ENCODE measurements at regions not wholly inside any gene's neighbourhood (a gene's known extent, or its start where the extent isn't known, plus 50 kb on each side); places are given as distances from the start of the nearest gene placed in this dataset.
"Not testable (repeated sequence)": the region's sequence is repeated elsewhere in the genome, so short reads cannot be mapped to it uniquely, and the experiment has no call there.

DNA sequence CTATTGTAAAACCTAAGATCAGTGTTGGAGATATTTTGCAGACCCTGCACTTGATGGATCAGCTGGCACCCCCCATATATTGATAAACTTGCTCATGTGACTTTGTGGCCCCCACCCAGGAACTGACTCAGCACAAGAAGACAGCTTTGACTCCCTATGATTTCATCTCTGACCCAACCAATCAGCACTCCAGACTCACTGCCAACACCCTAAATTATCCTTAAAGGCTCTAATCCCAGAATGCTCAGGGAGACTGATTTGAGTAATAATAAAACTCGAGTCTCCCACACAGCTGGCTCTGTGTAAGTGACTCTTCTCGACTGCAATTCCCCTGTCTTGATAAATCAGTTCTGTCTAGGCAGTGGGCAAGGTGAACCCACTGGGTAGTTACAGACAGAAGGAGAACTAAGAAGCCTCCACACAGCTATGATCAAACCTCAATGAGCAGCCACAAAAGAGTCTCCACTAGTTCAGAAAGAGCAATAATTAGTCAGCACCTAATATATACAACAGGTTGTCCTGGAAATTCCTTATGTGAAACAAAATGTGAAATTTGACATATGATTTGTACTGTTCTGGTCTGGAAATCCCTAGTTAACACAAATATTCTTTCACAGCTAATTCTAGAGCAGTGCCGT lies 52.2 kb downstream of the ACTL7B start:
- DNase-seq (ENCODE audit: low spot score), result no peak

DNA sequence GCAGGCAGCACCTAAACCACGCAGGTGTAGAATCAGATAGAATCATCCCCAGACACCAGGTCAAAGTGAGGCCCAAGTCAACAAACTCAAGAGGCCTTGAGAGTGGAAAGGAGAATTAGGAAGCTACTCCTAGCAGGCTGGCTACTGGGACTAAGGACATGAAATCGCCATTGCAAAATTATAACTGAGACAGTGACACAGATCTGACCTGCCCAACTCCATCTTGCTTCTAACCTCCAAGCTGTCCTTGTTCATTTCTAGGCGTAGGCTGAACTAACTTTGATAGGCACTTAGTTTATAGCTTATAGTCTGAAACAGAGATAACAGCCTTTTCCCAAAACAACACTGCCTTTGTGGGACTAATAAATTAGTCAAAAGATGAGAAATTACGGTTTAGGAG lies 52.8 kb downstream of the ACTL7B start:
- no peak for DNase-seq (ENCODE audit: low spot score)

DNA sequence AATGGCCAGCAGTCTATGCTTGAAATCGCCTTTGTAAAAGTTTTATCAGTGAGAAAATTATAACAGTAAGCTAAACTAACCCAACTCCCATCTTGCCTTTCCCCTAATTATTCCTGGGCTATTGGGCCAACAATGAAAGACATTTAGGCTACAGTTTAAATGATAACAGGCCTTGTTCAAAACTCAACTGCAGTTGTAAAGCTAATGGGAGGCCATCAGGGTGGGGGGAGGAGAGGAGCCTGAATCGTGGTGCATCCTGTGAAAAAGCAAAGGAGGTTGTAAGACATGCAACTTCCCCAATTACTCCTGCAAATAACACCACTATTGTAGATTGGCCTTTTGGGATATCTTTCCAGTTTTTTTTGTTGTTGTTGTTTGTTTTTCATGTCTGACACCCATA lies 53.8 kb downstream of the ACTL7B start:
- DNase-seq (ENCODE audit: low spot score), result no peak

DNA sequence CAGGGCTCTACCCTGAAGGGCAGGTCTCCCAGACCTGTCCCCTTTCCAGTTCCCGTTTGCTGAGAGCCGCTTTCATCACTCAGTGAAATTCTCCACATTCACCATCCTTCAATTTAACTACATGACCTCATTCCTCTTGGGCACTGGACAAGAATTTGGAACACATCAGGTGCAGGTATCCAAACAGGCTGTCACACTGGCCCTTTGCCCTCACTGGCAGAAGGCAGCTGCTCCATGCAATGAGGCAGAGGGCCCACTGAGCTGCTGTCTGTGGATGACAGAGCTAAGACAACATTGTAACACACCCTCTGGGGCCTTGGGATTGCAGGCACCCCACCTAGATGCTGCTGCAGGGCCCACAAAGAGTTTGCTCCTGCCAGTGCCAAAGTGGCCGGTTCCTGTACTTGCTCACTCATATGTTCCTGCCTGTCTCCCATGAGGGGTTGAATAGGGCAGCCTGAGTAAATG lies 55.1 kb downstream of the ACTL7B start:
- DNase-seq (ENCODE audit: low spot score), result no peak

DNA sequence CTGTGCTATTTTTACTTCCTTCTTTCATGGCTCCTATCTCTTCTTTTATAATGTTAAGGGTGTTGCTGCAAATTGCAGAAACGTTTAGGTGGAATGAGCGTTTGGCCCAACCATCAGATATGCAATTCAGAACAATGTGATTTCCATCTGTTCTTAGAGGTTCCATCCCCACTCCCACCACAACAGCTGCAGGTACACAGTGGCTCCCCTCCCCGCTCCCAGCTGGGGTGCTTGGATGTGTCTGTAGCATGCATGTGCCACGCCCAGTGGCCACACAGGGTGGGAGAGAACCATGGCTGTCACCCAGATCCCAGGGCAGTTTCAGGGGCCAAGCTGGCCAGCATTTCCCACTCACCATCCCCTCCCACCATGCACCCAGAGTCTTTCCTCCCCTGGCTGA lies 62.2 kb downstream of the ACTL7B start:
- DNase-seq (ENCODE audit: low spot score), result no peak

DNA sequence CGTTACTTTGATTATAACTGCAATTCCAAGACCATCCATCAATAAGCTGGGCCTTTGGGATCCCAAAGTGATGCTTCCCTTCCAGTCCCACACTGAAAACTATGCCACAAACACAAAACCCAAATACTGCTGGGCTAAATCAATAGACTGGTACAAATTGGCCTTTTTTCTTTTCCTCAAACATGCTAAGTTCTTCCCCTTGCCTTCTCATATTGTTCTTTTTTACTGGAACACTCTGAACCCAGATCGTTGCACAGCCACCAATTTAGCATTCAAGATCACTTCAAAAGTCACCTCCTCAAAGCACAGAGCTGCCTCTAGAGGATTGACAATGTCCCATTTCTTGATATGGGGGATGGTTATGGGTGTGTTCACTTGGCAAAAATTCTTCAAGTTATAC lies 66.0 kb downstream of the ACTL7B start:
- no peak for DNase-seq (ENCODE audit: low spot score)

DNA sequence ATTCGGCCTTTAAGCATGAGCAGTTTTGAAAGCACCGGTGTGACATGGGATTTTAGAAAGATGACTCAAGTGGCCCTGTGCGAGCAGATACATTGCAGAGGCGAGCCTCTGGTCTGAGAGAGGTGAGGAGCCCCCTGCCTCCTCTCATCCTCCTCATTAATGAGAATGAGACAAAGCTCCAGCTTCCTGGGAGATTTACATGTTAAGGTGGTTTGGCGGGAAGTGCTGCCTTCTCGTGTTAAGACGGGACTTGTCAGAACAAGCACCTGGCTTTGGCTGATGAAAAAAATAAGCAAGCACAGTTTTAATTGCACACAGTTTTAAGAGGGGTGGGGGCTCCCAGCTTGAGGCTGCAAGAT lies 68.1 kb downstream of the ACTL7B start:
- no peak for DNase-seq (ENCODE audit: low spot score)

DNA sequence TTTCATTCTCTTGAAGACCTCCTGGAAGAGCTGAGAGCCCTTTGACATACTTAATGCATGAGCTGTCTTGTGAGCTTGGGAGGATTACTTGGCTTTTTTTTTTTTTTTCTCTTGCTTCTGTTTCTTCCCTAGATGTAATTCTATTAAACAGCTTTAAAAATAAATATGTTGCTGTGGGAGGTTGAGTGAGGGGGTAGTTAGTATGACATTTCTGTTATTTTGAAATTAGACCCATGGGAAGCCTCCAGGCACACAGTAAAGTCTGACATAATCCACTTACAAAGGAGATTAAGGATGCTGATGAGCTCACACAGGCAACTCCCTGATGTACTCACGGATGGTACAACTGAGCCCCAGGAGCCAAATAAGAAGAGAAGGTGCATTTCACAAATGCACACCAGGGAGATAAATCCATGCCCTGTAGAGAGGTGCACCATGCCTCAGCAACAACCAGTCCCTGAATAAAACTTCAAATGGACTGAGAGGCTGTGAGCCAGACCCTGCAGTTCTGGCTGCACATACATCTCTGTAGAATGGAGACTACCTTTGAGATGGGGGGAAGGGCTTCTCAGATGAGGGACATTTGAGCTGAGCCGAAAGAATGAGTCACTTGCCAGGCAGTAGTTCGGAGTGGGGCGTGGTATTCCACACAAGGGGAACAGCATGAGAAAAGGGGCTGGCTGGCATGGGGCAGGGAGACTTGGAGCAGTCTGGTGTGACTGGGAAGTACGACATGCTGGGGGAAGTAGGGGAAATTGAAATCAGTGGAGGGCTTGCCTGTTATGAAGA lies 68.7 kb downstream of the ACTL7B start:
- no peak for DNase-seq (ENCODE audit: low spot score)

DNA sequence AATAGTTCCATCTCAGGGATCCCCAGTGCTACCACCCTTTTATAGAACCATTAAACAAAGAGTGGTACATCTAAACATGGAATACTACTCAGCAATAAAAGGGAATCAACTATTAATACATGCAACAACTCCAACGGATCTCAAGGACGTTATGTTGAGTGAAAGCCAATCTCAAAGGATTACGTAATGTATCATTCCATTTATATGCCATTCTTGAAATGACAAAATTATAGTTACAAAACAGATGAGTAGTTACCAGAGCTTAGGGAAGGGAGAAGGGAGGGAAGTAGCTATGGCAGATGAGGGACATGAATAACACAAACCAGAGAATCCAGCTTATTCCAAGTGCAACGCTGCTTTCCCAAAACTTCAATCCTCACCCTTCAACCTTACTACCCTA lies 69.5 kb downstream of the ACTL7B start:
- no peak for DNase-seq (ENCODE audit: low spot score)

DNA sequence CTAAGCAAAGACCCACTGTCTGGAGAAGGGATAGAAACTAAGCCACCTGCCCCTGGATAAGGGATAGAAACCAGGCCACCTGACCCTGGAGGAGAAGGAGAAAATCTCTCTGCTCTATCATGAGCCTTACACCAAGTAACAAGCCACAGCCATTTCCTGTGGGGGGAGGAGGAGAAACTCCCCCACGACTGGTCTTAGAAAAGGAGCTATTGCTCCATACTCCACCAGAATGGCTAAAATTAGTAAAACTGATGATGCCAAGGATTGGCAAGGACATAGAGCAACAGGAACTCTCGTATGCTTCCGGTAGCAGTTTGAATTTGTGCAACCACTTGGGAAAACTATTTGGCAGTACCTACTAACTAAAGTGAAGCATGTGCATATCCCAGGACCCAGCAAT lies 70.8 kb downstream of the ACTL7B start:
- no peak for DNase-seq (ENCODE audit: low spot score)

DNA sequence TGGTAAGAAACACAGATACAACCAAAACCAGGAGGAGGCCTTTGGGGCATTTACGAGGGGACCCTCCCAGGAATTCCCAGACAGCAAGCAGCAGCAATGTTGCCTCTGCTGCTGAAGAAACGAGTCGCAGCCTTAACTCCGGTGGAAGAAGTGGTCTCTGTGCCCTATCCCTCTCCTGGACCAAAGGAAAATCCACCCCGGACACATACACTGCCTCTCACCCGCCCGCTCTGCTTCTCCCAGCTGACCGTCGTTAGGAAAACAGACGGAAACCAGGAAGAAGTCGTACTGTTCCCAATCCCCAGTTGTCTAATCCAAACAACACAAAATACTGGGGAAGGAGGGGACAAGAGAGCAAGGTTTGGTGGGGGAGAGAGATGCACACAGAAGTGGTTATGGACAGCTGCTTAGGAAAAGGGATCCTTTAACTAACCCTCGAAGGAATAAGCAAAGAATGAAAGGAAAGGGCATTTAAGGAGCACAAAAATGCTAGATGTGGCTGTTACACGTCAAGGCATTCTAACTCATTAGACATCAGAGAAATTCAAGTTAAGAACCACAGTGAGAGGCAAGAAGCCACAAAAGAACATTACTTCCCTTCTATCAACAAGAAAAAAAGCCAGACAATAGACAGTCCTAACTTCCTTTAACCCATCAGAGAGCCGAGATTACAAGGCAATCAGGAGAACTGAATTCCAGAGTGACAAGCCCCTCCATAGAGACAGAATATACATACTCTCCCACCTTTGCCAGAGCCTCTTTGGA lies 71.9 kb downstream of the ACTL7B start:
- no peak for DNase-seq (ENCODE audit: low spot score)

DNA sequence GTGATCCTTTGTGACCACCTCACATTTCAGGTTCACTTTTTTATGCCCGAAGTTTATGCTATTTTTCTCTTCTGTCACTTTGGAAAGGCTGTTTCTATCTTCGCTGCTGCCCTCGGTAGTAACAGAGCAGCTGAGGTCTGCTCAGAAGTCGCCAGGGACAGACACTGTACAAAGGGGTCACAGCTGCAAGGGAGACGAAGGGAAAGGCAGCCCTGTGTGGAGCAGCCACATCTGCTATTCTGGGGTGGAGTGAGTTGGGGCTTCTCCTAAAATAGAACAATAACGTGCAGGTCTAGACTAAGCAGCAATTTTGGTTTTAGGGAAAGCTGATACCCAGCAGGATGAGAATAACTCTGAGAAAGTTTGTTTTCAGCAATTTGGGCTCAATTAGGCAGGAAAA lies 72.5 kb downstream of the ACTL7B start:
- DNase-seq (ENCODE audit: low spot score), result no peak

DNA sequence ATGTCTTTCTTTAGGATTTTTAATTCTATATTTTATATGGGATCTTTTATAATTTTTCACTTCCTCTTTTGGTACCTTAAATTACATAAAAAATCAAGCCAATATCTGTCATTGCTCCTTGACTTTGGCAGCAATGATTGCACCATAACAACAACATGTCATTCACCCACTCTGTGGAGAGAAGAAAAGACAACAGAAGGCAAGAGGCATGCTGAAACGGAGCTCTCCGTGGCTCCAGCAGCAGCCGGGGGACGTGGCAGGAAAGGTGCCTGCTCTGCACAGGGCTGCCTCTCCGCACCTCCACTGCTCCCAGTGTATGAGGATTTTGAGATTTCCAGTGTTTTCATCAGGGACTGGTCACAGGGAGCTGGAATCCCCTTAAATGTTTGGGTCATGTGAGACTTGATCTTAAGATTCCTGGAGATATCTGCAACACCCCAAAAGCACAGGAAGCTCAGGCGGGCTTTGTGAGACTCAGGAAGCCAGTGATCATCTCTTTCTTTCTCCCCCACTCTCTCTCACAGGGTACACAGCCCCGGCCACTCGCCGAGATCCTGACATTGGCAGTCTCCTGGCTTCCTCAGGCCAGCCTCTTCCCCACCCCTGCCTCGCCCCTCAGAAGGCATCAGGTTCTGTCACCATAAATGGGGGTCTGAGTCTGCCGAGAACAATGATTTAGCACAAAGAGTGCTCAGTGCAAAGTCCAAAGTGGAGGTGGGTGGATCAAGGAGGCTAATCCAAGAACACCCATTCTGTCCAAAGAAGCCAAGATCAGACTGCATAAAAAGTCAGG lies 74.6 kb downstream of the ACTL7B start:
- DNase-seq (ENCODE audit: low spot score), result no peak

DNA sequence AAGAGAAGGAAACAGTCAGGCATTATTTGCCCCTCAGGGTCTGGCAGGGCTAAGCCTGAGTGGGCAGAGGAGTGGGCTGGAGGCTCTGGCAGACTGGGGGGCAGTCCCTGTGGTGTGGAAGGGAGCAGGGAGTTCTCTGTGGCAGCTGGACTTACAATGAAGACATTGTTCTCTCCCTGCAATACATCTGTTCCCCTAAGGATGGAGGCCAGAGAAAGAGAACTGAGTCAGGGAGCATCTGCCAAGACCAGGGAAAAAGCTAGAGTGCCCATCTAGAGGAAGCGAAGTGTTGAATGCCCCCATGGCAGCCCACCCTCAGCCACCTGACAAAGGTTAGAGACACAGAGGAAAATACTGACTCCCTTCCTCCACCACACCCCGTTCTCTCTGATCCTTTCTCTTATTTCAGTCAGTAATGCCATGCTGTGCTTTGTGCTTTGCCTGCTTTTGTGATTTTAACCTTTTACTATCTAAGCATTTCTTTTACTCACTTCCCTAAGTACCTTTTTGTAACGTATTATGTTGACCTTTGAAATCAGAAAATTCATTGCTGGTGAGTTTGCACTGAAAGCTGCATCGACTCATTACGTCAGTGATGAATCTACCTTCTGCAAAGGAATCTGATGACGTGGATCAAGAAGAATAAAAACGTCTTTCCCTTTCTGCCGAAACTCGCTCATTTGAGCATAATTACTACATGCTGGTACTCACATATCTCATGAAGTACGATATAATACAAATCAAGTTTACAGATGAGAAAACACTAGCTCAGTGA lies 76.0 kb downstream of the ACTL7B start:
- DNase-seq (ENCODE audit: low spot score), result no peak

DNA sequence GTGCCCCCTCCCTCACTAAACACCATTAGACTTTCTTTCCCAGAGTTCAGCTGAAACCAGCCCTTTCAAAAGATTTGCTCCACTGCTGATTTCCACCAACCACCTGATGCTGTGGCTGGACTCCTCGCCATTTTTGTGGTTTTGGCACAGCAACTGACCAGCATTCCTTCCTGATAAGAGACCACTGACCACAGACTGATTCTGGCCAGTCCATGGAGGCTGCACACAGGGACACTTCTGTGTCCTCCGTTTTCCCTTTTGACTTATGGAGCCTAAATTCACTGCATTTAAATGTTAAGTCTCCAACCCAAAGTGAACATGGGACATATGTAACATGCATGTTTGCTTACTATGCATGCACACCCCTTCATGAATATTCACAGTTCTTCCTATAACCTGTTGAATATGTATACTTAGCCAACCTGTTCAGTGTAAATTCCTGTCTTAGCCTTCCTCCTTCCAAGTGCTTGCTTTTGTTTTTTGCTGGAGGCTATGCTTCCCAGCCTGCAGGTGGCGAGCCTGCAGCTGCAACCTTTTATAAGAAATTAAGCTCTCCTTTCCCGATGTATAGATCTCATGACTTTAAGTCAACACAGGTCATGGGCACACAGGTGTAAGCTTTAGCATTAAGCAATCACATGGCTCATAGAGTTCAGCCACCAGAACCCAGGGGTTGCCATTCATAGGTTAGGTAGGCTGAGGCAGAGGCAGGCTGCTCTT lies 78.7 kb downstream of the ACTL7B start:
- DNase-seq (ENCODE audit: low spot score), result peak; percentile 16

DNA sequence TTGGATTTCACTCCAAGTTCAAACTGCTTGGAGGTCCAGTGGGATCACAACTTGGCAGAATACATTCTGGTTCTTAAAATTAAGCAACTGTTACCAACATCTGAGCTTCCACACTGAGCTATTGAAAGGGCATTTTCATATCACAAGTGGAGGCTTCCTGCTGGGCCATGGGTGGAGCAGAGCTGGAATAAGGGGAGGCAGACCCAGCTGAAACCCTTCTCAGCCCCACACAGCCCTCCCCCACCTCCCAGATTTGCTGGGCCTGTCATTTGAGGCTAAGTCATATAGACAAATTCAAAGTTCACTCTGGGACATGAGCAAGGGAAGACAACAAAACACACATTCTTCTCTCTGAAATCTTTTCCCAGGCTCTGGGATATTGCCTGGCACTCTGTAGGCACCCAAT lies 79.9 kb downstream of the ACTL7B start:
- no peak for DNase-seq (ENCODE audit: low spot score)

DNA sequence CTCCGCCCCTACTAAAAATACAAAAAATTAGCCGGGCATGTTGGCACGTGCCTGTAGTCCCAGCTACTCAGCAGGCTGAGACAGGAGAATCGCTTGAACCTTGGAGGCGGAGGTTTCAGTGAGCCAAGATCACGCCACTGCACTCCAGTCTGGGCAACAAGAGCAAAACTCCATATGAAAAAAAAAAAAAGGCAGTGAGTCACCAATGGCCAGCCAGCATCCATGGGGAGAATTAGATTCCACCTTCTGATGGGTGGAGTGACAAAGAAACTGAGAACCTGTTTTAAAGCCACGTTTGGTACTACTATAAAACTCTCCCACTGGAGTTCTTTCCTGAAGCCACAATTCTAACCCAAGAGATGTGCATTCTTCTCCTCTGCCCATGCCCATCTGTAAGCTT lies 81.7 kb downstream of the ACTL7B start:
- not testable (repeated sequence) for DNase-seq (ENCODE audit: low spot score)

DNA sequence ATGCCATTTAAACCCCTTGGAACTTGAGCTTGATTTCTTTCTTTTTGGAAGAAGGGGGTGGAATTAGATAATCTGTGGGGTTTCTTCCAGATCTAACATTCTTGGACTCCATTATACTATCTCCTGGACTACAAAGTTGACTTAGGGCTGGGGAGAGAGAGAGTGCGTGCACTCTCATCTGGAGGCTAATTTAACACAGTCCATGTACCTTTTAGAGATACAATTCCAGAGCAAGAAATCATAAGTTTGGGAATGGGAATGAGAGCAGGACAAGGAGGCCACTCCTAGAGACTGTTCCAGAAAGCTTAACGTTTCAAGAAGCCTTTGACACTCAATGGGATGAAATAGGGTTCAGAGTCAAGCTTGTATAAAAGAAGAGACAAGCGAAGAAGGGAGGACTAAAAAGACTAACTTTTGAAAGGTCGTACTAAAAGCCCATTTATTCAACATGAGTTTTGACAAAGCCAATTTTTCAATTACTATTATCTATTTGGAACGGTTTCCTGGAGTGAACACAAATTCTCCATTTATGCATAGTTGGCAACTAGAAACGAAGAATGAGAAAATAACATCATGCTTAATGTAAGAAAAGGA lies 83.4 kb downstream of the ACTL7B start:
- DNase-seq (ENCODE audit: low spot score), result no peak

DNA sequence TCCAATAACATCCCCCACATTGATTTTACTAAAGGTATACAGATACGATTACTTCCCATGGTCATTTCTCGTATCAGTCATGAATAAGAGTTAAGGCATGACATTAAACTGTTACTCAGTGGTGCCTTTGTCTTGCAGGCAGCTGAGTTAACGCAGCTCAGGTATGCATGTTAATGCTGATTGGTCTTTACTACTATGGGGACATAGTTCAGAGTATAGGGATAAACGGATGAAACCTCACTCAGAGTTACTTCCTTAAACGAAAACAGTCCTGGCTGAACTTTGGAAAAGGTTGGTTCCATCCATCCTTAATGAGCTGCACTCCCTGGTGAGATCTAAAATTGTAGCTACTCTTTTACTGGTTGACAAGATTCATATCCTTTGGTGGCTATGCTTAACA lies 87.0 kb downstream of the ACTL7B start:
- DNase-seq (ENCODE audit: low spot score), result no peak

DNA sequence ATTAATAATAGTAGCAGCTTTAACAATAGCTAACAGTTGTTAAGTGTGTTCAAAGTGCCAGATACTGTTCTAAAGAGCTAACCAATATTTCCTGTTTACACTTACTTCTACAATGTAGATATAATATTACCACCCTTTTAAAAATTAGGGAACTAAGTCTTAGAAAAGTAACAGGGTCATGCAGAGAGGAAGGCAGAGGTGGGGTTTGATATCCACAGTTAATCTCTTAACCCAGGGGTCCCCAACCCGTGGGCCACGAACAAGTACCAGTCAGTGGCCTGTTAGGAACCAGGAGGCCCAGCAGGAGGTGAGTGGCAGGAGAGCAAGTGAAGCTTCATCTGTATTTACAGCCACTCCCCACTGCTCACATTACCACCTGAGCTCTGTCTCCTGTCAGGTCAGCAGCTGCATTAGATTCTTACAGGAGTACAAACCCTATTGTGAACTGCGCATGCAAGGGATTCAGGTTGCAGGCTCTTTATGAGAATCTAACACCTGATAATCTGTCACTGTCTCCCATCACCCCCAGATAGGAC lies 89.1 kb downstream of the ACTL7B start:
- no peak for DNase-seq (ENCODE audit: low spot score)

All from iPS-NIHi11 (cell line).